Neural cell (in vitro differentiated cells): ENCODE measurements at regions not wholly inside any gene's neighbourhood (a gene's known extent, or its start where the extent isn't known, plus 50 kb on each side); places are given as distances from the start of the nearest gene placed in this dataset.

Experiments
- H2AFZ ChIP-seq: fragments of 200-600, 300-800 bp; sonication (generic), shearing (Covaris generic); 2 replicates; pipeline ENCODE4 v1.6.0; 2014; ENCODE audit warnings: low read depth, mild to moderate bottlenecking, antibody characterized with exemption, low read length, moderate library complexity
- H3F3A ChIP-seq: fragments of 200-600 bp; shearing (Covaris generic); 2 replicates; pipeline ENCODE4 v1.6.1; 2016; ENCODE audit warnings: mild to moderate bottlenecking, moderate library complexity, mixed read lengths, antibody characterized with exemption, low read length; ENCODE audit not compliant: insufficient read depth, poor library complexity, severe bottlenecking
- H3K27ac ChIP-seq: fragments of 200-600, 300-800 bp; sonication (generic), shearing (Covaris generic); 2 replicates; pipeline ENCODE4 v1.5.1; 2014; ENCODE audit warnings: mild to moderate bottlenecking, low read length, moderate library complexity
- H3K27me3 ChIP-seq: fragments of 300-800, 200-600 bp; sonication (generic), shearing (Covaris generic); 2 replicates; pipeline ENCODE4 v1.6.0; 2014; ENCODE audit warnings: mild to moderate bottlenecking, low read depth, low read length, moderate library complexity; ENCODE audit not compliant: insufficient read depth
- H3K36me3 ChIP-seq: fragments of 300-800, 200-600 bp; sonication (generic), shearing (Covaris generic); 2 replicates; pipeline ENCODE4 v1.5.1; 2014; ENCODE audit warnings: mild to moderate bottlenecking, antibody characterized with exemption, low read length, moderate library complexity; ENCODE audit not compliant: insufficient read depth
- H3K4me2 ChIP-seq: fragments of 300-800, 200-600 bp; sonication (generic), shearing (Covaris generic); 2 replicates; pipeline ENCODE4 v1.6.0; 2014; ENCODE audit warnings: mild to moderate bottlenecking, low read length
- H3K4me3 ChIP-seq: fragments of 300-800, 200-600 bp; sonication (generic), shearing (Covaris generic); 2 replicates; pipeline ENCODE4 v1.5.1; 2014; ENCODE audit warnings: mild to moderate bottlenecking, low read length, moderate library complexity
- H3K79me2 ChIP-seq: fragments of 200-600 bp; shearing (Covaris generic); replicated peaks from 2 replicates; pipeline ENCODE4 v1.6.0; 2014; ENCODE audit warnings: mild to moderate bottlenecking, low read length, moderate library complexity; ENCODE audit not compliant: insufficient read depth
- H3K9ac ChIP-seq: fragments of 300-800, 200-600 bp; sonication (generic), shearing (Covaris generic); 2 replicates; pipeline ENCODE4 v1.6.1; 2016; ENCODE audit warnings: mild to moderate bottlenecking, low read length, mixed read lengths
- H3K9me2 ChIP-seq: fragments of 200-600 bp; shearing (Covaris generic); 2 replicates; pipeline ENCODE4 v1.6.1; 2016; ENCODE audit warnings: mild to moderate bottlenecking, low read length, mixed read lengths; ENCODE audit not compliant: insufficient read depth
- H3K9me3 ChIP-seq: fragments of 200-600, 300-800 bp; sonication (generic), shearing (Covaris generic); 2 replicates; pipeline ENCODE4 v1.6.1; 2016; ENCODE audit warnings: mild to moderate bottlenecking, mixed run types, low read length, moderate library complexity, mixed read lengths
- H4K20me1 ChIP-seq: fragments of 200-600 bp; shearing (Covaris generic); 2 replicates; pipeline ENCODE4 v1.6.1; 2016; ENCODE audit warnings: mild to moderate bottlenecking, mixed run types; ENCODE audit not compliant: insufficient read depth
- CTCF ChIP-seq: fragments of 450-650 bp; IDR thresholded peaks from 2 replicates; pipeline ENCODE4 v1.5.1; 2014; ENCODE audit warnings: antibody characterized with exemption, mild to moderate bottlenecking, moderate library complexity; ENCODE audit not compliant: poor library complexity, severe bottlenecking
- EP300 ChIP-seq: fragments of 450-650 bp; conservative IDR thresholded peaks from 2 replicates; pipeline ENCODE4 v1.6.1; 2014; ENCODE audit warnings: antibody characterized with exemption, mild to moderate bottlenecking, moderate library complexity; ENCODE audit not compliant: poor library complexity, severe bottlenecking
- EZH2 ChIP-seq: fragments of 200-600, 300-800 bp; shearing (Covaris generic), sonication (generic); IDR thresholded peaks from 2 replicates; pipeline ENCODE4 v1.6.1; 2014; ENCODE audit warnings: antibody characterized with exemption, low read length, borderline replicate concordance, mild to moderate bottlenecking; ENCODE audit not compliant: insufficient read depth, poor library complexity, severe bottlenecking
- MXI1 ChIP-seq: fragments of 450-650 bp; conservative IDR thresholded peaks from 2 replicates; pipeline ENCODE4 v1.6.1; 2014; ENCODE audit warnings: antibody characterized with exemption, mild to moderate bottlenecking; ENCODE audit not compliant: poor library complexity, severe bottlenecking
- POLR2AphosphoS5 ChIP-seq: IDR thresholded peaks from 2 replicates; pipeline ENCODE4 v1.6.1; 2012
- RAD21 ChIP-seq: fragments of 450-650 bp; conservative IDR thresholded peaks from 2 replicates; pipeline ENCODE4 v1.6.1; 2014; ENCODE audit warnings: antibody characterized with exemption, mild to moderate bottlenecking, moderate library complexity
- REST ChIP-seq: IDR thresholded peaks from 2 replicates; pipeline ENCODE4 v1.6.1; 2012; ENCODE audit warnings: borderline replicate concordance
- SMC3 ChIP-seq: fragments of 450-650 bp; conservative IDR thresholded peaks from 2 replicates; pipeline ENCODE4 v1.6.1; 2014; ENCODE audit warnings: antibody characterized with exemption, mild to moderate bottlenecking, moderate library complexity; ENCODE audit not compliant: poor library complexity
- TAF1 ChIP-seq: IDR thresholded peaks from 2 replicates; pipeline ENCODE4 v1.6.1; 2012; ENCODE audit warnings: low read depth

GRCh38 chr18:1481577-1481976 lies 576.9 kb downstream of the ADCYAP1 start:
- Histone ChIP-seq H3K4me3 (no peak overlapping the region), H3K4me2 (no peak overlapping the region), H2AFZ (no peak overlapping the region), H3K36me3 (no peaks in the 10 kb centered on the region), H3K79me2 (no peaks in the 10 kb centered on the region), H3K27ac (no peak overlapping the region), H4K20me1 (no peaks in the 10 kb centered on the region), H3F3A (no peaks in the 10 kb centered on the region), H3K9me2 (no peaks in the 10 kb centered on the region), H3K9me3 (no peaks in the 10 kb centered on the region), H3K27me3 (no peaks in the 10 kb centered on the region), H3K9ac (no peak overlapping the region)
- TF ChIP-seq RAD21 (no peak), EP300 (no peak), REST (no peak), POLR2AphosphoS5 (no peak)

GRCh38 chr18:1483385-1483784 lies 578.7 kb downstream of the ADCYAP1 start:
- Histone ChIP-seq H2AFZ (no peak overlapping the region), H4K20me1 (no peaks in the 10 kb centered on the region), H3K4me2 (no peak overlapping the region), H3K9me2 (no peaks in the 10 kb centered on the region), H3K36me3 (no peaks in the 10 kb centered on the region), H3K79me2 (no peaks in the 10 kb centered on the region), H3K9ac (no peak overlapping the region), H3K27me3 (no peaks in the 10 kb centered on the region), H3F3A (no peaks in the 10 kb centered on the region), H3K9me3 (no peaks in the 10 kb centered on the region), H3K4me3 (no peak overlapping the region), H3K27ac (no peak overlapping the region)
- TF ChIP-seq EZH2, result no peak
- no peak for TF ChIP-seq RAD21
- TF ChIP-seq SMC3, result no peak
- TF ChIP-seq EP300, result no peak

GRCh38 chr18:1487457-1487856 lies 582.8 kb downstream of the ADCYAP1 start:
- H3K36me3 ChIP-seq, result no peaks in the 10 kb centered on the region

More at GRCh38 chr18:1487457-1487856, 582.8 kb downstream of the ADCYAP1 start:
- H3K4me3 ChIP-seq, result no peak overlapping the region
- TF ChIP-seq REST (no peak), SMC3 (no peak), EP300 (no peak), CTCF (no peak), EZH2 (no peak), RAD21 (no peak), TAF1 (no peak), MXI1 (no peak), POLR2AphosphoS5 (no peak)
- H3K9ac ChIP-seq, result no peak overlapping the region
- no peaks in the 10 kb centered on the region for H3K9me3 ChIP-seq
- no peaks in the 10 kb centered on the region for H3F3A ChIP-seq
- no peak overlapping the region for H2AFZ ChIP-seq
- H4K20me1 ChIP-seq, result no peaks in the 10 kb centered on the region
- H3K4me2 ChIP-seq, result no peak overlapping the region
- H3K9me2 ChIP-seq, result no peaks in the 10 kb centered on the region
- H3K27ac ChIP-seq, result no peak overlapping the region
- no peaks in the 10 kb centered on the region for H3K27me3 ChIP-seq
- no peaks in the 10 kb centered on the region for H3K79me2 ChIP-seq
